IPS DF 6.9 (cell line): ENCODE measurements at regions not wholly inside any gene's neighbourhood (a gene's known extent, or its start where the extent isn't known, plus 50 kb on each side); places are given as distances from the start of the nearest gene placed in this dataset.

Experiments
- DNase-seq: peaks from one replicate; pipeline ENCODE4 v3.0.0-alpha.2; 2013; ENCODE audit warnings: low read depth, low spot score
- H3K27ac ChIP-seq: one replicate; pipeline ENCODE4 v1.5.1; 2013; ENCODE audit warnings: low read length, control low read depth
- H3K27me3 ChIP-seq: 2 replicates; pipeline ENCODE4 v1.6.1; 2013; ENCODE audit warnings: mild to moderate bottlenecking, low read length; ENCODE audit not compliant: control insufficient read depth, insufficient read depth
- H3K36me3 ChIP-seq: 2 replicates; pipeline ENCODE4 v1.6.1; 2013; ENCODE audit warnings: low read length; ENCODE audit not compliant: control insufficient read depth, insufficient read depth
- H3K4me1 ChIP-seq: 2 replicates; pipeline ENCODE4 v1.6.1; 2013; ENCODE audit warnings: low read length; ENCODE audit not compliant: control insufficient read depth, insufficient read depth
- H3K4me3 ChIP-seq: 2 replicates; pipeline ENCODE4 v1.5.1; 2013; ENCODE audit warnings: mild to moderate bottlenecking, low read length
- H3K9me3 ChIP-seq: 2 replicates; pipeline ENCODE4 v1.6.1; 2013; ENCODE audit warnings: low read length, inconsistent platforms; ENCODE audit not compliant: control insufficient read depth, insufficient read depth
- WGBS: extraction: QIAGEN DNeasy Blood & Tissue Kit; methylation state at CpG from one replicate; pipeline ENCODE4 v1.1.7; 2013; ENCODE audit warnings: mixed read lengths, missing lambda C conversion rate; ENCODE audit not compliant: insufficient read length, insufficient coverage; 5-methylcytosine and 5-hydroxymethylcytosine counted together

GRCh38 chr5:57102189-57102904, 71.5 kb upstream of the GPBP1 start:
- no peak overlapping the region for H3K4me3 ChIP-seq
- H3K9me3 ChIP-seq, result no peaks in the 10 kb centered on the region
- H3K4me1 ChIP-seq, result no peaks in the 10 kb centered on the region
- WGBS, result no CpG with 5 or more reads among the region's 8 CpGs
- no peak for DNase-seq
- no peak overlapping the region for H3K27ac ChIP-seq
- H3K36me3 ChIP-seq, result no peaks in the 10 kb centered on the region
- no peaks in the 10 kb centered on the region for H3K27me3 ChIP-seq

GRCh38 chr5:57102905-57103255, 71.0 kb upstream of the GPBP1 start:
- H3K4me1 ChIP-seq, result no peaks in the 10 kb centered on the region
- no peak for DNase-seq
- H3K36me3 ChIP-seq, result no peaks in the 10 kb centered on the region
- no peak overlapping the region for H3K4me3 ChIP-seq
- no peaks in the 10 kb centered on the region for H3K9me3 ChIP-seq
- H3K27me3 ChIP-seq, result no peaks in the 10 kb centered on the region
- H3K27ac ChIP-seq, result no peak overlapping the region

DNA sequence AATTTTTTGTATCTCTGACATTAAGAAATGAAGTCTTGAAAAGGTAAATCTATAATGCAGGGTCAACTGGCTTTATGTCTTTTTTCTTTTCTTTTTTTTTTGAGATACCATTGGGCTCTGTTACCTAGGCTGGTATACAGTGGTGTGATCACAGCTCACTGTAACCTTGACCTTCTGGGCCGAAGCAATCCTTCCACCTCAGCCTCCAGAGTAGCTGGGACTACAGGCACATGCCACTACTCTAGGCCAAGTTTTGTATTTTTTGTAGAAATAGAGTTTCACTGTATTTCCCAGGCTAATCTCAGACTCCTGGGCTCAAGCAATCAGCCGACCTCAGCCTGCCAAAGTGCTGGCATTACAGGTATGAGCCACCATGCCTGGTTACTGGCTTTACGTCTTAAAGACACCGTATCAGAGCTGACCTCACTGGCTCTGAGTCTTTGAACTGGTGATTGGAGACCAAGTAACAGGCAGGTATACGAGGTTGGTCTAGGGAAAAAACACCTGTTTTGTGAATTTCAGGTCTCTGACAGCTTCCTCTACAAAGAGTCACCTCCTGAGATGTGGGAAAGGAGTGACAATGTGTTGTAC, 70.4 kb upstream of the GPBP1 start:
- Histone ChIP-seq H3K4me3 (no peak overlapping the region), H3K4me1 (no peaks in the 10 kb centered on the region), H3K27me3 (no peaks in the 10 kb centered on the region), H3K9me3 (no peaks in the 10 kb centered on the region), H3K27ac (no peak overlapping the region), H3K36me3 (no peaks in the 10 kb centered on the region)
- WGBS, result no CpG with 5 or more reads among the region's 5 CpGs
- DNase-seq, result no peak

DNA sequence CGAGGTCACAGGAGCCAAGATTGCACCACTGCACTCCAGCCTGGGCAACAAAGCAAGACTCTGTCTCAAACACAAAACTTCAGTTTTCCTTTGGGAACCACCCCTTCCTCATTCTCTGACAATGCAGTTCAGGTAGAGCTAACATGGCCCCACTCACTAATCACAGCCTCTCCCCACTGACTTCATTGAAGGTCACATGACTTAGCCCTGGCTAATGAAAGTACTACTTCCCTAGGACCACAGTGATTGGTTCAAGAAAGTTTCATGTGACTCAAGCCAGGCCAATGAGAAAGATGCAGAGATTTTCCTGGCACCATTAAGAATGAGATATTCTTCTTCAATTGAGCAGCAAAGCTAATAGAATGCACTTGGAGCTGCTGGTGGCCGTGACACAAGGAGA, 67.2 kb upstream of the GPBP1 start:
- Histone ChIP-seq H3K36me3 (no peaks in the 10 kb centered on the region), H3K27ac (no peak overlapping the region), H3K9me3 (no peaks in the 10 kb centered on the region), H3K4me3 (no peak overlapping the region), H3K27me3 (no peaks in the 10 kb centered on the region), H3K4me1 (no peaks in the 10 kb centered on the region)
- DNase-seq, result no peak
- no CpG with 5 or more reads among the region's 2 CpGs for WGBS

- H3K27ac ChIP-seq, result no peak overlapping the region
- WGBS, result no CpG with 5 or more reads among the region's 2 CpGs
- H3K4me1 ChIP-seq, result no peaks in the 10 kb centered on the region
- no peaks in the 10 kb centered on the region for H3K36me3 ChIP-seq
- no peak for DNase-seq
- H3K4me3 ChIP-seq, result no peak overlapping the region
- no peaks in the 10 kb centered on the region for H3K9me3 ChIP-seq
- H3K27me3 ChIP-seq, result no peaks in the 10 kb centered on the region
Observed at GRCh38 chr5:57111993-57112392, 61.9 kb upstream of the GPBP1 start.

GRCh38 chr5:57113481-57113880, 60.4 kb upstream of the GPBP1 start:
- no peaks in the 10 kb centered on the region for H3K27me3 ChIP-seq
- H3K4me1 ChIP-seq, result no peaks in the 10 kb centered on the region
- H3K27ac ChIP-seq, result no peak overlapping the region
- H3K36me3 ChIP-seq, result no peaks in the 10 kb centered on the region
- no peak for DNase-seq
- H3K9me3 ChIP-seq, result no peaks in the 10 kb centered on the region
- no peak overlapping the region for H3K4me3 ChIP-seq

DNA sequence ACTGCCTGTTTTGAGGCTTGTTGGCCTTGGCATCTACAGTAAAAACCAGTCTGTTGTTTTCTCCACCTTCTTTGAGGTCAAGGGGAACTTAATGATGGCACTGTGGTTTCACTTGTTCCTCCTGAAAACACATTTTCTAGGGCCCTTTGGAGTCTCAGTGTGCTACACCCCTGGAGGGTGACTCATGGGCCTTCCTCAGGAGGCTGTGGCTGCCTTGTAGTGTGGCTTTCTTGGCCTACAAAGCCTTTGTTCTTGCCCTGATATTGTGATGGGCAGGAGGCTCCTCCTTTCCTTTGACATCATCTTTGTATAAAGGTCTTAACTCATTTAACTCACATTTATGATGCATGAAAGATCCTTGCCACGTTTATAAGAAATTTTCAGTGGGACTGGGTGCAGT, 56.3 kb upstream of the GPBP1 start:
- H3K9me3 ChIP-seq, result no peaks in the 10 kb centered on the region
- DNase-seq, result no peak
- no peak overlapping the region for H3K27ac ChIP-seq
- no peaks in the 10 kb centered on the region for H3K27me3 ChIP-seq
- H3K4me3 ChIP-seq, result no peak overlapping the region
- WGBS, result no CpG with 5 or more reads among the region's 1 CpG
- no peaks in the 10 kb centered on the region for H3K4me1 ChIP-seq
- H3K36me3 ChIP-seq, result no peaks in the 10 kb centered on the region

DNA sequence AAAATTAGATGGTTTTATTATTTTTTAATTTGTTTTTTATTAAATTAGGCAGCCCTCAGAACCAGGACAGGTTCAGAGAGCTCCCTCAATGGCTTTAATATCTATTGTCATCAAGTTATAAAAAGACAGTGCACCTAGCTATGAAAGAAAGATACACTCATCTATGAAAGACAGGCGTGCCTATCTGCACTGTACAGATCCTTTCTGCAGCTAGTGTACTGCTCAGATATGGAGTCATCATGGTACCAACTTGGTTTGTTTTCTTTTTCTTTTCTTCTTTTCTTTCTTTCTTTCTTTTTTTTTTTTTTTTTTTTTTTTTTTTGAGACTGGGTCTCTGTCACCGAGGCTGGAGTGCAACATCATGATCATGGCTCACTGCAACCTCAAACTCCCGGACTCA, 54.8 kb upstream of the GPBP1 start:
- no peak for DNase-seq
- Histone ChIP-seq H3K36me3 (no peaks in the 10 kb centered on the region), H3K9me3 (no peaks in the 10 kb centered on the region), H3K27me3 (no peaks in the 10 kb centered on the region), H3K27ac (no peak overlapping the region), H3K4me1 (no peaks in the 10 kb centered on the region), H3K4me3 (no peak overlapping the region)
- WGBS, result no CpG with 5 or more reads among the region's 3 CpGs

GRCh38 chr5:57124014-57124413, 49.8 kb upstream of the GPBP1 start:
- Histone ChIP-seq H3K27ac (no peak overlapping the region), H3K36me3 (no peaks in the 10 kb centered on the region), H3K4me1 (no peaks in the 10 kb centered on the region), H3K27me3 (no peaks in the 10 kb centered on the region), H3K4me3 (no peak overlapping the region), H3K9me3 (no peaks in the 10 kb centered on the region)
- no peak for DNase-seq
- whole genome bisulfite sequencing, result no CpG with 5 or more reads among the region's 5 CpGs
